Heart left ventricle (tissue), 13 donors: ENCODE measurements at regions not wholly inside any gene's neighbourhood (a gene's known extent, or its start where the extent isn't known, plus 50 kb on each side); places are given as distances from the start of the nearest gene placed in this dataset.

ENCODE experiments used
- CTCF ChIP-seq, 12 donors: fragments of 200-600 bp; sonication (generic) in 4 of 12; IDR thresholded peaks; one replicate each; pipeline versions ENCODE4 v1.5.0 to v1.8.0; 2018 to 2022; ENCODE audit warnings: antibody characterized with exemption in 12 of 12, mild to moderate bottlenecking in 5 of 12
- POLR2A ChIP-seq, 2 donors: fragments of 450-650 bp; IDR thresholded peaks; one replicate each; pipeline ENCODE4 v1.6.1; 2017; ENCODE audit warnings: antibody characterized with exemption in 2 of 2, mild to moderate bottlenecking in 2 of 2, moderate library complexity in 2 of 2
- donor health status: ischemic (EF 13 %, LVEDD 7.1; RV severe dilation, severe dysfunction).
- donor health status: DM: no; HTN: yes; CAD: no.
- donor health status: DM: no; HTN: no; CAD: no.
- donor health status: ischemic (EF 25% LVEDD 6.9; RV normal size, moderate dysfunction).
- donor health status: ischemic (EF 25% LVEDD 5.7; RV mildly dilated, moderate dysfunction).
- donor health status: ischemic (EF 35%, LVEDD 5.7; RV mildly dilated, moderate dysfunction).
- donor health status: nonischemic (EF 11% LVEDD 7.7; RV severe dilation, severe dysfunction).
- donor health status: DM: yes; HTN: yes; CAD: no.
- donor health status: PGD.
- donor health status: ischemic (EF 29% LVEDD 5.4; RV normal size, mild dysfunction).
- donor health status: nonischemic (EF 23%, LVEDD 6.1; RV moderate dilation, normal function).

DNA sequence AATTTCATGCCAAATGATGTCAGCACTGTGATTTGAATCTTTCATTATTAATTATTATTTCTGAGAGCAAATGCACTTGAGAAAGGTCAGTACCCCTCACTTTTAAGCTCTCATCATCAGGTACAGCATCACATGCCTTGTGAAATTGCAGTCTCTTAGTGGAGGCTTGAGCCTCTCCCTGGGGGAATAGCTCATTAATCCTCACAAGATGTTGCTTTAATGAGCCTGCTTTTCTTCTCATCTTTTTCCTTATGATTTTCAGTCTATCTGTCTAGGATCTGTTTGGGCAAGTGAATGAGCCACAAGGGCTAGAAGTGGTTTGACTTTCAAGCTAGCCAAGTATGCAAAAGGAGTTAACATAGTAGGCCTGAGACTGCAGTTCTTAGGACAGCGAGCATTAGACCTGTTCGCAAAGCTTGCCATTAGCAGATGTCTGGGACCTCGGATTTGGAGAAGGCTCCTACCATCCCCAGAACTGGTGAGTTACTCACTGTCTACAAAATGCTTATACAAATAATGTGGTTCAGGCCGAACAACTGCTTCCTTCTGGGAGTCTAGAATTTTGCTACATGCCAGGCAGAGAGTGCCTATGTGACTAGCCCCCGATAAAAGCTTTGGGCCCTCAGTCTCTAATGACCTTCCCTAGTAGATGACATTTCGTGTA lies 174.5 kb downstream of the IL15 start:
- TF ChIP-seq CTCF (IDR thresholded peaks at IDR 0.05) (no peak), POLR2A (IDR thresholded peaks at IDR 0.05) (no peak)
